OCI-LY3 (cell line): ENCODE measurements at regions not wholly inside any gene's neighbourhood (a gene's known extent, or its start where the extent isn't known, plus 50 kb on each side); places are given as distances from the start of the nearest gene placed in this dataset.

ENCODE experiments used
- H2AFZ ChIP-seq: fragments of 200-600, 300-600 bp; shearing (Covaris generic); 2 replicates; pipeline ENCODE4 v1.6.0; 2014; ENCODE audit warnings: antibody characterized with exemption, low read depth, low read length
- H3K27ac ChIP-seq: fragments of 200-600, 300-600 bp; sonication (generic); 2 replicates; pipeline ENCODE4 v1.5.1; 2014; ENCODE audit warnings: mild to moderate bottlenecking, low read length, moderate library complexity, mixed read lengths
- H3K27me3 ChIP-seq: fragments of 200-600, 300-600 bp; sonication (generic); 2 replicates; pipeline ENCODE4 v1.6.1; 2014; ENCODE audit warnings: low read depth, low read length, mixed read lengths
- H3K36me3 ChIP-seq: fragments of 200-600, 300-600 bp; sonication (generic); replicated peaks from 2 replicates; pipeline ENCODE3; 2014; ENCODE audit warnings: low read depth, low read length, mixed read lengths
- H3K4me1 ChIP-seq: fragments of 300-600, 200-600 bp; sonication (generic); 2 replicates; pipeline ENCODE4 v1.6.1; 2014; ENCODE audit warnings: low read length, mixed read lengths
- H3K4me2 ChIP-seq: fragments of 200-600, 300-600 bp; sonication (generic); 2 replicates; pipeline ENCODE4 v1.6.1; 2014; ENCODE audit warnings: low read length, mixed read lengths
- H3K4me3 ChIP-seq: fragments of 300-600, 200-600 bp; sonication (generic); 2 replicates; pipeline ENCODE4 v1.5.1; 2014; ENCODE audit warnings: antibody characterized with exemption, mild to moderate bottlenecking, low read length, moderate library complexity
- H3K79me2 ChIP-seq: fragments of 300-600, 200-600 bp; shearing (Covaris generic); 2 replicates; pipeline ENCODE4 v1.6.1; 2014; ENCODE audit warnings: mild to moderate bottlenecking, low read length, mixed read lengths
- H3K9ac ChIP-seq: fragments of 300-600, 200-600 bp; shearing (Covaris generic); 2 replicates; pipeline ENCODE4 v1.6.0; 2014; ENCODE audit warnings: mild to moderate bottlenecking, low read length, moderate library complexity
- H3K9me3 ChIP-seq: fragments of 200-600, 300-600 bp; shearing (Covaris generic); 2 replicates; pipeline ENCODE4 v1.6.1; 2014; ENCODE audit warnings: low read length, mixed read lengths; ENCODE audit not compliant: insufficient read depth
- H4K20me1 ChIP-seq: fragments of 200-600, 300-600 bp; sonication (generic); 2 replicates; pipeline ENCODE4 v1.6.1; 2016; ENCODE audit warnings: low read length, mixed read lengths; ENCODE audit not compliant: insufficient read depth
- EZH2phosphoT487 ChIP-seq: fragments of 200-600 bp; shearing (Covaris generic); IDR thresholded peaks from 2 replicates; pipeline ENCODE4 v1.6.1; 2018; ENCODE audit warnings: antibody characterized with exemption, mixed run types, low read depth
- TF ChIP-seq, protein P1 (sequence below): fragments of 200-600, 300-600 bp; sonication (generic); IDR thresholded peaks from 2 replicates; pipeline ENCODE4 v1.5.1; 2014; ENCODE audit warnings: antibody characterized with exemption, low read length, low read depth

DNA sequence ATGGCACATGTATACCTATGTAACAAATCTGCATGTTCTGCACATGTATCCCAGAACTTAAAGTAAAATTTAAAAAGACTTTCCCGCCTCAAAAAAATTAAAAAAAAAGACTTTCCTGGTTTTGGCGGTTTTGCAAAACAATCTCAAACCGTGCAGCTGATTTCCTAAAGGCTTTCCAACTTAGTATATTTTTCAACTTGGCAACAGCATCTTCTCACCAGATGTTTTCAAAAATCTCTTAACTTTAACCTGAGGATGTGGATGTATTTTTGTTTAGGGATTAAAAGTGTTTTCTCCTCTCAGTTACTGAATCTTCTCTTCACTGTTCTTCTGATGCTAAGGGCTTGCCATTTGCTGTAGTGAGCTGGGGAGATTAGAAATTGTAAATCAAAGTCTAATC, 96.5 kb upstream of the PLPP4 start:
- Histone ChIP-seq H3K4me1 (no peaks in the 10 kb centered on the region), H3K4me3 (no peak overlapping the region), H3K4me2 (no peak overlapping the region), H3K27me3 (no peaks in the 10 kb centered on the region), H3K9ac (no peak overlapping the region), H4K20me1 (no peaks in the 10 kb centered on the region), H3K27ac (no peak overlapping the region), H3K36me3 (no peaks in the 10 kb centered on the region), H3K9me3 (no peaks in the 10 kb centered on the region), H3K79me2 (no peaks in the 10 kb centered on the region), H2AFZ (no peak overlapping the region)
- TF ChIP-seq, protein P1, sequence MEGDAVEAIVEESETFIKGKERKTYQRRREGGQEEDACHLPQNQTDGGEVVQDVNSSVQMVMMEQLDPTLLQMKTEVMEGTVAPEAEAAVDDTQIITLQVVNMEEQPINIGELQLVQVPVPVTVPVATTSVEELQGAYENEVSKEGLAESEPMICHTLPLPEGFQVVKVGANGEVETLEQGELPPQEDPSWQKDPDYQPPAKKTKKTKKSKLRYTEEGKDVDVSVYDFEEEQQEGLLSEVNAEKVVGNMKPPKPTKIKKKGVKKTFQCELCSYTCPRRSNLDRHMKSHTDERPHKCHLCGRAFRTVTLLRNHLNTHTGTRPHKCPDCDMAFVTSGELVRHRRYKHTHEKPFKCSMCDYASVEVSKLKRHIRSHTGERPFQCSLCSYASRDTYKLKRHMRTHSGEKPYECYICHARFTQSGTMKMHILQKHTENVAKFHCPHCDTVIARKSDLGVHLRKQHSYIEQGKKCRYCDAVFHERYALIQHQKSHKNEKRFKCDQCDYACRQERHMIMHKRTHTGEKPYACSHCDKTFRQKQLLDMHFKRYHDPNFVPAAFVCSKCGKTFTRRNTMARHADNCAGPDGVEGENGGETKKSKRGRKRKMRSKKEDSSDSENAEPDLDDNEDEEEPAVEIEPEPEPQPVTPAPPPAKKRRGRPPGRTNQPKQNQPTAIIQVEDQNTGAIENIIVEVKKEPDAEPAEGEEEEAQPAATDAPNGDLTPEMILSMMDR = no peak
- no peak for TF ChIP-seq EZH2phosphoT487

DNA sequence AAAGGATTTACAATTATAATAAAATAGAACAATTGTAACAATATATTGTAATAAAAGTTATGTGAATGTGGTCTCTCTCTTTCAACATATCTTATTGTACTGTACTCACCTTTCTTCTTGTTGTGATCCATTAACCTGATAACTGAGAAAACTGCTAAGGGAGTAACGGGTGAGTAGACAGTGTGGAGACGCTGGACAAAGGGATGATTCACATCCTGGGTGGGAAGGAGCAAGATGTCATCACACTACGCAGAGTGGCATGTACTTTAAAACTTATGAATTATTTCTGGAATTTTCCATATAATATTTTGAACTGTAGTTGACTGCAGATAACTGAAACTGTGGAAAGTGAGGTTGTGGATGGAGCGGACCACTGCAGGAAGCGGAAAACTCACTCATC, 91.2 kb upstream of the PLPP4 start:
- no peaks in the 10 kb centered on the region for H3K79me2 ChIP-seq
- no peak for TF ChIP-seq EZH2phosphoT487
- TF ChIP-seq, protein P1 = no peak
- no peaks in the 10 kb centered on the region for H4K20me1 ChIP-seq
- no peaks in the 10 kb centered on the region for H3K9me3 ChIP-seq
- H3K27ac ChIP-seq = no peak overlapping the region
- H3K27me3 ChIP-seq = peaks cover 12% of the 10 kb centered on the region
- no peak overlapping the region for H2AFZ ChIP-seq
- no peak overlapping the region for H3K4me3 ChIP-seq
- no peaks in the 10 kb centered on the region for H3K36me3 ChIP-seq
- no peaks in the 10 kb centered on the region for H3K4me1 ChIP-seq
- no peak overlapping the region for H3K4me2 ChIP-seq
- no peak overlapping the region for H3K9ac ChIP-seq

DNA sequence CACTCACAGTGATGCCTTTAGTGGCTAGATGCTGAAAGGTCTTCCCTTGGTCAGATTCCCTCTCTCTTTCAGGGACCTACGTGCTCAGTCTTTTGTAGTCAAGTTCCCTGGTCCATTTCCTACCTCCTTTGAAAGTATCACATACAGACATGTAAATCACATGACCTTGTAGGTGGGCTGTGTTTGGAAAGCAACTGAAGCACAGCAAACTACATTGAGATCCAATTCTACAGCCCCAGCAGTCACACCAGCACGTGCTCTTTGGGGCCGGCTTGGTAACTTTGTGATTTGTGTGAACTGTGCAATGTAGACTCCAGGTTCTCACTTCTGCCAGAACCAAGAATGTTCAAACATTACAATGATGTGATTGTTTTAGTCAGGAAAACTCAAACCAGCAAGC, 89.7 kb upstream of the PLPP4 start:
- no peak overlapping the region for H3K27ac ChIP-seq
- H3K9ac ChIP-seq = no peak overlapping the region

DNA sequence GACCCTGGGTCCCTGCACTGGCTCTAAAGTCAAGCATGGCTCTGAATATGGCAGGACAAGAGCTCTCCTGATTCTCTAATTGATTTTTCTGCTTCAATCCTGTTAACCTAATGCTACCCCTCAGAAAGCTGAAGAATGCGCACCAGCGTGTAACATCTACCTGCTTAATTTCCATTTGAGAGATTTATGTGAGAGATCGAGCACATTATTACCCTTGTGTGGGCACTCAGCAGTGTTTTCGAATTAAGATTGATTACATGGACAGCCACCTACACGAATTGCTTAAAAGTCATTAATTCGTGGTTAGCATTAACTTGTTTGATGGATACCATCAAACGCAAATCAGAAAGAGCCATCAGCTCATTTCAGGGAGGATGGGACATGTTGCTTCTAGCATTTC, 88.7 kb upstream of the PLPP4 start:
- no peaks in the 10 kb centered on the region for H3K79me2 ChIP-seq
- no peaks in the 10 kb centered on the region for H3K9me3 ChIP-seq
- no peak overlapping the region for H3K9ac ChIP-seq
- no peaks in the 10 kb centered on the region for H4K20me1 ChIP-seq
- TF ChIP-seq, protein P1 = no peak
- TF ChIP-seq EZH2phosphoT487 = no peak
- no peak overlapping the region for H3K27ac ChIP-seq
- no peak overlapping the region for H3K4me3 ChIP-seq
- H3K27me3 ChIP-seq = peaks cover 12% of the 10 kb centered on the region
- H3K4me2 ChIP-seq = no peak overlapping the region
- no peak overlapping the region for H2AFZ ChIP-seq
- no peaks in the 10 kb centered on the region for H3K36me3 ChIP-seq
- H3K4me1 ChIP-seq = no peaks in the 10 kb centered on the region

More for the DNA sequence above, 89.7 kb upstream of the PLPP4 start:
- Histone ChIP-seq H3K4me3 (no peak overlapping the region), H3K79me2 (no peaks in the 10 kb centered on the region), H3K4me2 (no peak overlapping the region), H3K9me3 (no peaks in the 10 kb centered on the region), H4K20me1 (no peaks in the 10 kb centered on the region), H2AFZ (no peak overlapping the region), H3K36me3 (no peaks in the 10 kb centered on the region), H3K27me3 (peaks cover 12% of the 10 kb centered on the region), H3K4me1 (no peaks in the 10 kb centered on the region)
- TF ChIP-seq, protein P1 = no peak
- TF ChIP-seq EZH2phosphoT487 = no peak
